Activated CD4-positive, CD25-positive, alpha-beta regulatory T cell (primary cell): ENCODE measurements at regions not wholly inside any gene's neighbourhood (a gene's known extent, or its start where the extent isn't known, plus 50 kb on each side); places are given as distances from the start of the nearest gene placed in this dataset.

ENCODE experiments used
- DNase-seq, 4 experiments: peaks; one replicate each; lab custom pipeline; 2025; lab: John Stamatoyannopoulos, UW

- no peak for DNase-seq
Measured at GRCh38 chr2:8399731-8400130, 282.1 kb upstream of the ID2 start.

GRCh38 chr2:8400196-8400595, 281.7 kb upstream of the ID2 start:
- DNase-seq = no peak

- DNase-seq = no peak
Measured at GRCh38 chr2:8402222-8402621, 279.6 kb upstream of the ID2 start.

- no peak for DNase-seq
Measured at GRCh38 chr2:8403876-8404275, 278.0 kb upstream of the ID2 start.

- DNase-seq = no peak
Measured at GRCh38 chr2:8405334-8405733, 276.5 kb upstream of the ID2 start.

- DNase-seq = no peak
Measured at GRCh38 chr2:8406271-8406670, 275.6 kb upstream of the ID2 start.

- no peak for DNase-seq
Measured at GRCh38 chr2:8407332-8407731, 274.5 kb upstream of the ID2 start.

GRCh38 chr2:8408560-8409460, 273.0 kb upstream of the ID2 start:
- peak in 2 of 4 experiments; percentile 2 to 23 for DNase-seq

- no peak for DNase-seq
Measured at GRCh38 chr2:8409461-8410260, 272.2 kb upstream of the ID2 start.

GRCh38 chr2:8412082-8412481, 269.8 kb upstream of the ID2 start:
- no peak for DNase-seq

- no peak for DNase-seq
Measured at GRCh38 chr2:8412586-8412985, 269.3 kb upstream of the ID2 start.

GRCh38 chr2:8413589-8414135, 268.2 kb upstream of the ID2 start:
- no peak for DNase-seq

GRCh38 chr2:8414946-8415879, 266.6 kb upstream of the ID2 start:
- DNase-seq = no peak

GRCh38 chr2:8416001-8416571, 265.8 kb upstream of the ID2 start:
- no peak for DNase-seq

GRCh38 chr2:8416849-8417832, 264.7 kb upstream of the ID2 start:
- DNase-seq = no peak

GRCh38 chr2:8418721-8419120, 263.1 kb upstream of the ID2 start:
- no peak for DNase-seq

GRCh38 chr2:8421658-8422449, 260.0 kb upstream of the ID2 start:
- no peak for DNase-seq

- no peak for DNase-seq
Measured at GRCh38 chr2:8422450-8422800, 259.4 kb upstream of the ID2 start.
